Esophagus squamous epithelium (tissue), 5 donors: ENCODE measurements at regions not wholly inside any gene's neighbourhood (a gene's known extent, or its start where the extent isn't known, plus 50 kb on each side); places are given as distances from the start of the nearest gene placed in this dataset.

Experiments used
- DNase-seq: peaks from one replicate; lab custom pipeline; 2025; lab: John Stamatoyannopoulos, UW
- H3K27ac ChIP-seq, 4 donors: fragments of 200-600 bp; sonication (generic); one replicate each; pipeline ENCODE4 v1.5.1; 2016 to 2019; ENCODE audit warnings: mild to moderate bottlenecking in 1 of 4
- H3K27me3 ChIP-seq, 4 donors: fragments of 200-600 bp; sonication (generic); 1 replicate in 3 of 4; 2 replicates in 1 of 4; pipeline versions ENCODE4 v1.5.1 to v1.6.0; 2017 to 2021; ENCODE audit warnings: antibody characterized with exemption in 1 of 4
- H3K36me3 ChIP-seq, 3 donors: fragments of 200-600 bp; sonication (generic); one replicate each; pipeline ENCODE4 v1.5.1; 2016 to 2019
- H3K4me1 ChIP-seq, 3 donors: fragments of 200-600 bp; sonication (generic); one replicate each; pipeline ENCODE4 v1.5.1; 2017 to 2019
- H3K4me3 ChIP-seq, 4 donors: fragments of 200-600 bp; sonication (generic); 1 replicate in 3 of 4; 2 replicates in 1 of 4; pipeline ENCODE4 v1.5.1; 2016 to 2019; ENCODE audit warnings: mild to moderate bottlenecking in 2 of 4, moderate library complexity in 1 of 4
- H3K9me3 ChIP-seq, 3 donors: fragments of 200-600 bp; sonication (generic); one replicate each; pipeline ENCODE4 v1.5.1; 2016 to 2019
- POLR2A ChIP-seq, 4 donors: fragments of 450-650 bp; IDR thresholded peaks; one replicate each; pipeline ENCODE4 v1.6.1; 2017; ENCODE audit warnings: antibody characterized with exemption in 4 of 4, mild to moderate bottlenecking in 4 of 4, moderate library complexity in 3 of 4
- WGBS, 2 donors: methylation state at CpG; one replicate each; pipeline ENCODE4 v1.1.5; 2018; 5-methylcytosine and 5-hydroxymethylcytosine counted together
- intact Hi-C: fragments of 100-400 bp; cut with DNase I; formaldehyde crosslinking; loops from one replicate; pipeline ENCODE4 v1.15.0; 2022
- TF ChIP-seq, protein P1 (sequence below), 6 experiments: fragments of 450-650 bp in 4 of 6; fragments of 200-600 bp in 2 of 6; sonication (generic) in 2 of 6; IDR thresholded peaks; one replicate each; pipeline ENCODE4 v1.5.1; 2016 to 2019; ENCODE audit warnings: antibody characterized with exemption in 6 of 6, mild to moderate bottlenecking in 4 of 6, moderate library complexity in 4 of 6
- donor health status: DM: yes; HTN: yes; CAD: no.

DNA sequence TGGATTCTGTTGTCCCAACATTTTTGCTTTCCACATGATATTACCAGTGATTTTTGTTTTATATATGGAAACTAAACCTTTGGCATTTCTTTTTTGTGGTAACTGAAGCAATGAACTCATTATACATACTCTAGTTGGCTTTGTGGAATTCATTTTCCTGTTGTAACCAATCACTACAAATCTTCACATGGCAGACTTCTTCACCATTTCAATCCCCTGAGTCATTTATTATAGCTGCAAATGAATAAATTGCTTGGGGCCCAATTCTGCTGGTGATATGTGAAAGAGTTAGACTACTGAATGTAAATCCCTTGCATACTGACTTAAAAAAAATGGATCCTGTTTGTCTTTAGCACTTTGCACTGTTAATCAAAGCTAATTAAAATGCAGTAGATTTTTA lies 1709.6 kb upstream of the WWC1 start:
- TF ChIP-seq, protein P1, sequence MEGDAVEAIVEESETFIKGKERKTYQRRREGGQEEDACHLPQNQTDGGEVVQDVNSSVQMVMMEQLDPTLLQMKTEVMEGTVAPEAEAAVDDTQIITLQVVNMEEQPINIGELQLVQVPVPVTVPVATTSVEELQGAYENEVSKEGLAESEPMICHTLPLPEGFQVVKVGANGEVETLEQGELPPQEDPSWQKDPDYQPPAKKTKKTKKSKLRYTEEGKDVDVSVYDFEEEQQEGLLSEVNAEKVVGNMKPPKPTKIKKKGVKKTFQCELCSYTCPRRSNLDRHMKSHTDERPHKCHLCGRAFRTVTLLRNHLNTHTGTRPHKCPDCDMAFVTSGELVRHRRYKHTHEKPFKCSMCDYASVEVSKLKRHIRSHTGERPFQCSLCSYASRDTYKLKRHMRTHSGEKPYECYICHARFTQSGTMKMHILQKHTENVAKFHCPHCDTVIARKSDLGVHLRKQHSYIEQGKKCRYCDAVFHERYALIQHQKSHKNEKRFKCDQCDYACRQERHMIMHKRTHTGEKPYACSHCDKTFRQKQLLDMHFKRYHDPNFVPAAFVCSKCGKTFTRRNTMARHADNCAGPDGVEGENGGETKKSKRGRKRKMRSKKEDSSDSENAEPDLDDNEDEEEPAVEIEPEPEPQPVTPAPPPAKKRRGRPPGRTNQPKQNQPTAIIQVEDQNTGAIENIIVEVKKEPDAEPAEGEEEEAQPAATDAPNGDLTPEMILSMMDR (IDR thresholded peaks at IDR 0.05) = no peak
- no peak for TF ChIP-seq POLR2A (IDR thresholded peaks at IDR 0.05)
- Histone ChIP-seq H3K36me3 (no peaks in the 10 kb centered on the region), H3K27me3 (no peaks in the 10 kb centered on the region), H3K4me3 (no peak overlapping the region), H3K9me3 (no peaks in the 10 kb centered on the region), H3K27ac (no peak overlapping the region), H3K4me1 (no peaks in the 10 kb centered on the region)
- intact Hi-C loops = no loop called here
- DNase-seq = no peak

GRCh38 chr5:166582416-166582815 lies 1709.0 kb upstream of the WWC1 start:
- WGBS, 2 donors = 73 to 83% methylated on average over 4 of the region's 4 CpGs
- no peaks in the 10 kb centered on the region for H3K36me3 ChIP-seq
- H3K9me3 ChIP-seq = no peaks in the 10 kb centered on the region
- intact Hi-C loops = no loop called here
- H3K27me3 ChIP-seq = no peaks in the 10 kb centered on the region
- DNase-seq = no peak
- H3K4me1 ChIP-seq = no peaks in the 10 kb centered on the region
- H3K27ac ChIP-seq = no peak overlapping the region
- no peak overlapping the region for H3K4me3 ChIP-seq
- no peak for TF ChIP-seq POLR2A (IDR thresholded peaks at IDR 0.05)
- TF ChIP-seq, protein P1 (IDR thresholded peaks at IDR 0.05) = no peak

- intact Hi-C loops = no loop called here
- H3K36me3 ChIP-seq = no peaks in the 10 kb centered on the region
- TF ChIP-seq, protein P1 (IDR thresholded peaks at IDR 0.05) = no peak
- TF ChIP-seq POLR2A (IDR thresholded peaks at IDR 0.05) = no peak
- H3K27me3 ChIP-seq = no peaks in the 10 kb centered on the region
- H3K27ac ChIP-seq = no peak overlapping the region
- no peak overlapping the region for H3K4me3 ChIP-seq
- H3K9me3 ChIP-seq = no peaks in the 10 kb centered on the region
- DNase-seq = no peak
- no peaks in the 10 kb centered on the region for H3K4me1 ChIP-seq
These were observed 1696.9 kb upstream of the WWC1 start for GRCh38 chr5:166594567-166594966.

GRCh38 chr5:166595274-166595951 lies 1696.0 kb upstream of the WWC1 start:
- Histone ChIP-seq H3K4me3 (no peak overlapping the region), H3K27ac (no peak overlapping the region), H3K27me3 (no peaks in the 10 kb centered on the region), H3K36me3 (no peaks in the 10 kb centered on the region), H3K9me3 (no peaks in the 10 kb centered on the region), H3K4me1 (no peaks in the 10 kb centered on the region)
- 53 to 54% methylated on average over 7 of the region's 7 CpGs for WGBS, 2 donors
- intact Hi-C loops = no loop called here
- no peak for DNase-seq
- TF ChIP-seq, protein P1 (IDR thresholded peaks at IDR 0.05) = no peak
- TF ChIP-seq POLR2A (IDR thresholded peaks at IDR 0.05) = no peak

GRCh38 chr5:166596043-166596442 lies 1695.4 kb upstream of the WWC1 start:
- intact Hi-C loops = no loop called here
- 70 to 75% methylated on average over 7 of the region's 7 CpGs for WGBS, 2 donors
- no peak overlapping the region for H3K27ac ChIP-seq
- TF ChIP-seq, protein P1 (IDR thresholded peaks at IDR 0.05) = no peak
- no peak for TF ChIP-seq POLR2A (IDR thresholded peaks at IDR 0.05)
- no peaks in the 10 kb centered on the region for H3K27me3 ChIP-seq
- no peaks in the 10 kb centered on the region for H3K9me3 ChIP-seq
- no peak overlapping the region for H3K4me3 ChIP-seq
- no peaks in the 10 kb centered on the region for H3K36me3 ChIP-seq
- no peaks in the 10 kb centered on the region for H3K4me1 ChIP-seq
- no peak for DNase-seq
